ENCODE measurements at regions not wholly inside any gene's neighbourhood (a gene's known extent, or its start where the extent isn't known, plus 50 kb on each side); places are given as distances from the start of the nearest gene placed in this dataset.

- TF ChIP-seq POLR2AphosphoS5 (IDR thresholded peaks at IDR 0.05; ENCODE audit: low read depth, low read length) (no peak), SIN3A (IDR thresholded peaks at IDR 0.05; ENCODE audit: borderline replicate concordance, insufficient read depth, low read length) (no peak)
Measured at GRCh38 chr2:209331291-209331844, 92.5 kb upstream of the MAP2 start.

All from PFSK-1 (cell line).